BLaER1 (cell line): ENCODE measurements at regions not wholly inside any gene's neighbourhood (a gene's known extent, or its start where the extent isn't known, plus 50 kb on each side); places are given as distances from the start of the nearest gene placed in this dataset.
A peak's percentile ranks its signal among the peaks of the same experiment; 100 is the strongest.
"Not testable (repeated sequence)": the region's sequence is repeated elsewhere in the genome, so short reads cannot be mapped to it uniquely, and the experiment has no call there.

Experiments used
- H3K27ac ChIP-seq: shearing (Covaris generic); formaldehyde crosslinking; 2 replicates; pipeline ENCODE4 v1.8.1; 2022
- H3K27me3 ChIP-seq: shearing (Covaris generic); formaldehyde crosslinking; 2 replicates; pipeline ENCODE4 v1.8.1; 2022
- H3K36me3 ChIP-seq: shearing (Covaris generic); formaldehyde crosslinking; 2 replicates; pipeline ENCODE4 v1.8.1; 2022
- H3K4me1 ChIP-seq: shearing (Covaris generic); formaldehyde crosslinking; 2 replicates; pipeline ENCODE4 v1.8.1; 2022
- H3K4me2 ChIP-seq: shearing (Covaris generic); formaldehyde crosslinking; 2 replicates; pipeline ENCODE4 v1.8.1; 2022
- H3K4me3 ChIP-seq: shearing (Covaris generic); formaldehyde crosslinking; 2 replicates; pipeline ENCODE4 v1.8.1; 2022
- H3K9ac ChIP-seq: shearing (Covaris generic); formaldehyde crosslinking; 2 replicates; pipeline ENCODE4 v1.8.1; 2022
- H3K9me3 ChIP-seq: shearing (Covaris generic); formaldehyde crosslinking; 2 replicates; pipeline ENCODE4 v1.8.1; 2022
- H4K20me1 ChIP-seq: shearing (Covaris generic); formaldehyde crosslinking; 2 replicates; pipeline ENCODE4 v1.8.1; 2022
- Cebpa-rat ChIP-seq: shearing (Covaris generic); IDR thresholded peaks from 2 replicates; pipeline ENCODE4 v1.8.1; 2022

DNA sequence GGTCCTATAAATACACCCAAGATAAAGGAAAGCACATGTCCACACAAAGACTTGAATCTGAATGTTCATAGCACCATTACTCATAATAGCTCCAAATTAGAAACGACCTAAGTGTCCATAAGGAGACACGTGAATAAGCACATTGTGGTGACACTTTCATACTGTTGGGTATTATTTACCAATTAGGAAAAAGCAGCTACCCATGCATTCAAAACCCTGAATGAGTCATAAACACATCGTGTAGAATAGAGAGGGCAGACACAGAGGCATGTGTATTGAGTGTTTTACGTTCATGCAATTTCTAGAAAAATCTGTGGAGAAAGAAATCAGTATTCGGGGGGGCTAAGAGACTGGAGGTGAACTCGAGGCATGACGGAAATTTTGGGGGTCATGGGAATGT lies 396.7 kb downstream of the THBS2 start:
- Histone ChIP-seq H3K4me1 (peaks cover 3% of the 10 kb centered on the region; the same call in 1 of the 2 replicates), H4K20me1 (no peaks in the 10 kb centered on the region), H3K27me3 (no peaks in the 10 kb centered on the region), H3K4me2 (no peak overlapping the region), H3K9ac (no peak overlapping the region), H3K36me3 (no peaks in the 10 kb centered on the region), H3K9me3 (no peaks in the 10 kb centered on the region), H3K4me3 (no peak overlapping the region), H3K27ac (no peak overlapping the region)
- TF ChIP-seq Cebpa-rat = no peak

DNA sequence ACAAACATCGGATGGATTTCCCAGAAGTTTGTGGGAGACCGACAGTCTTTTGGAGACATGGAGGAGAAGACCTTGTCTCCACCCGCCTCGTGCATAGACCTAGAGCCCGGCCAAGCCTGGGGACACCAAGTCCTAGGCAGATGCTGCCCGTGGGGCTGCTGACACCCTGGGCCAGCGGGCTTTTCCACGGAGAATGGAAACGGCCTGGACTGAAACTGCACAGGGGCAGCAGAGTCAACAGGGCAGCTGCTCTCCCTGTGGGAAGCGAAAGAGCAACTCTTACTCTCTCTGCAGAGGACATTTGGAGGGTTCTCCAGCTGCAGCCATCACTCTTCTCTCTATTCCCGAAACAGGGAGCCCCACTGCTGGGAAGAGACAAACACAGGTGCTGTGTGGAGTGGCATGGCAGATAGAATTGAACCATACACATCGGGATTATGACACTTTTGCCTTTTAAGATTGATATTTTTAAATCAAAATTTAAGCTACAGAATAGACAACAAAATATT lies 401.2 kb downstream of the THBS2 start:
- Histone ChIP-seq H3K27me3 (no peaks in the 10 kb centered on the region), H3K4me2 (no peak overlapping the region), H3K4me1 (peaks cover 24% of the 10 kb centered on the region), H3K4me3 (no peak overlapping the region), H3K36me3 (no peaks in the 10 kb centered on the region), H3K9ac (no peak overlapping the region), H4K20me1 (no peaks in the 10 kb centered on the region), H3K27ac (no peak overlapping the region), H3K9me3 (no peaks in the 10 kb centered on the region)
- TF ChIP-seq Cebpa-rat = no peak

DNA sequence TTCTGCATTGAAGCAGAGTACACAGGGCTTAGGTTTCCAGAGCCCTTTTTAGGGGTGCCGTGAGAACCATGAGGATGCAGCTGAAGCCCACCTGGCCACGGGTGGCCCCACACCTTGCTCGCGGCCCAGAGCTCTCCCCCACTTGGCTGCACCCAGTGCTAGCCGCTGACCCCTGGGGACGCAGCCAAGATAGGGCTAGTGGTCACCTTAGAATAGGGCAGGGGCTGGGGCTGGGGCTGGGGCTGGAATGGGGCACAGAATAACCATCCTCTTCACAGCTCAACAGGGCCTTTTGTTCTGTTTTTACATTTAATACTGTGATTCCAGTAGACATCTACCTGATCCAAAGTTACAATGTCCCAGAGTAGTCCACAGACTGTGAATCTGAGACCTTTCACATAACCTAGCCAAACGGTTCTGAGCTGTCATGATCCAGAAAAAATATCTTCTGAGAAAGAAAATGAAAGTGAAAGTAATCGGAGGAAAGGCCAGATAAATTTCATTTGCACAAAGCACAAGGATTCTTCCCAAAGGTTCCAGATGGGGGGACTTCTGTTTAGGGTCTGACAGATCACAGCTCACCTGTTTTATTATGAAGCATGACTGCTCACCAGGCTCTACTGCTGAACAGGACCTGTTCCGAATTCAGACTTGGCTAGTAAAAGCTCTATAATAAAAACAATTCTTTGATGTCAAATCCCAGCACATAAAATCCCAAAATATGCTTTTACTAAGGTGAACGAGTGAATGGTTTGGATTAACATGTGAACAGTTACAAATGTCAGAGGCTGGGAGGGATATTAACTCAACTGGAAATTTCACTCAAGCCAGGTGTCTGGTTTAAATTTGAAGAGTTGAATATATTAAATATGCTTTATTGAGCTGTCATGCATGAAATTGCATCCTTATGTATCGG lies 401.9 kb downstream of the THBS2 start:
- Histone ChIP-seq H3K27ac (no peak overlapping the region; the same call in 1 of the 2 replicates), H3K36me3 (no peaks in the 10 kb centered on the region), H3K4me3 (no peak overlapping the region), H3K27me3 (no peaks in the 10 kb centered on the region), H3K4me1 (peaks cover 24% of the 10 kb centered on the region), H3K9ac (no peak overlapping the region), H3K4me2 (peak overlapping the region; percentile 58), H4K20me1 (no peaks in the 10 kb centered on the region), H3K9me3 (no peaks in the 10 kb centered on the region)
- TF ChIP-seq Cebpa-rat = no peak

DNA sequence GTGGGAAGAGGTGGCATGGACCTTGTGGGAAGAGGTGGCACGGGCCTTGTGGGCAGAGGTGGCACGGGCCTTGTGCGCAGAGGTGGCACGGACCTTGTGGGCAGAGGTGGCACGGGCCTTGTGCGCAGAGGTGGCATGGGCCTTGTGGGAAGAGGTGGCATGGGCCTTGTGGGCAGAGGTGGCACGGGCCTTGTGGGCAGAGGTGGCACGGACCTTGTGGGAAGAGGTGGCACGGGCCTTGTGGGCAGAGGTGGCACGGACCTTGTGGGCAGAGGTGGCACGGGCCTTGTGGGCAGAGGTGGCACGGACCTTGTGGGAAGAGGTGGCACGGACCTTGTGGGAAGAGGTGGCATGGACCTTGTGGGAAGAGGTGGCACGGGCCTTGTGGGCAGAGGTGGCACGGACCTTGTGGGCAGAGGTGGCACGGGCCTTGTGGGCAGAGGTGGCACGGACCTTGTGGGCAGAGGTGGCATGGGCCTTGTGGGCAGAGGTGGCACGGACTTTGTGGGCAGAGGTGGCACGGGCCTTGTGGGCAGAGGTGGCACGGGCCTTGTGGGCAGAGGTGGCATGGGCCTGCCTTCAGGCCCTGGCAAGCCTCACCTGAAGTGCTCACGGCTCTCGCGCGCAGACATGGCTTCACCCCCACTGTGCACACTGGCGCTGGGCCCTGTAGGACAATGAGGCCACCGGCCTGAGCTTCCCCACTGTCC lies 403.5 kb downstream of the THBS2 start:
- H3K9me3 ChIP-seq, H3K27ac ChIP-seq, H3K36me3 ChIP-seq, H4K20me1 ChIP-seq, H3K4me2 ChIP-seq, H3K4me3 ChIP-seq, H3K27me3 ChIP-seq, H3K9ac ChIP-seq: not testable (repeated sequence)
- H3K4me1 ChIP-seq = peaks cover 25% of the 10 kb centered on the region

DNA sequence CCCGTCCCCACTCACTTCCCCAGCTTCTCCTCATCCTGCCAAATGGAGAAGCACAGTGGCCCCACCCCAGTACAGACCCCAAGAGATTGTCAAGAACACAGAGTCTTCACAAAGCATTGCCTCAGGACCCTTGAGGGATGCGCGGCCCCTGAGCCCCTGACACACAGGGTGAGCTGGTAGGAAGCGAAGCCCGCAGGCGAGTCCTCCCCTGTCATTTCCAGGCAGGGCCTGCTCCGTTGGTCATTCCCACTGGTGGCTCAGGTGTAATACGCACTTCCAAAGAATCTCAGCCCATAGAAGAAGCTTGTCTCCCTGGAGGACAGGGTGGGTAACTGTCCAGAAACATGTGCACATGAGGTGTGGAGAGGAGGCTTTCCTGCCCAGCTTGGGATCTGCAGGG lies 404.2 kb downstream of the THBS2 start:
- Histone ChIP-seq H3K4me2 (no peak overlapping the region), H3K27me3 (no peaks in the 10 kb centered on the region), H3K4me1 (peaks cover 27% of the 10 kb centered on the region), H3K4me3 (no peak overlapping the region), H4K20me1 (no peaks in the 10 kb centered on the region), H3K27ac (no peak overlapping the region), H3K9me3 (no peaks in the 10 kb centered on the region), H3K9ac (no peak overlapping the region), H3K36me3 (no peaks in the 10 kb centered on the region)
- TF ChIP-seq Cebpa-rat = no peak

DNA sequence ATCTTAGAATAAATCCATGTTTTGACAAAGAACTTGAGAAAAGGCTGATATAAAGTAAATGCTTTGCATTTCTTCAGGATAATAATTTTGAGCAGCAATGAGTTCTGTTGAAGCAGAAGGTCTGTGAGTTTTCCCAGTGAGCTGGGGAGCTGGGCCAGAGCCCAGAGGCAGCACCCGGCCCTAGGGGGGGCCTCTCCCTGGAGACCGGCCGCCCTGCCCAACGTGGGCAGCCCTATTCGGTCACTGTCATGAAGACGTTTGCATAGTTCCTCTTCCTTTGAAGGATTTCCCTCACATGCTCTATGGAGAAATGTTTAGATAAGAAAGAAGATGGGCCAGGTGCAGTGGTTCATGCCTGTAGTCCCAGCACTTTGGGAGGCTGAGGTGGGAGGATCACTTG lies 404.8 kb downstream of the THBS2 start:
- Histone ChIP-seq H3K4me3 (no peak overlapping the region), H3K9ac (no peak overlapping the region), H3K36me3 (no peaks in the 10 kb centered on the region), H4K20me1 (no peaks in the 10 kb centered on the region), H3K4me1 (peaks cover 27% of the 10 kb centered on the region), H3K4me2 (peak overlapping the region; percentile 16; the same call in 1 of the 2 replicates), H3K27me3 (no peaks in the 10 kb centered on the region), H3K9me3 (no peaks in the 10 kb centered on the region), H3K27ac (no peak overlapping the region)
- no peak for TF ChIP-seq Cebpa-rat

DNA sequence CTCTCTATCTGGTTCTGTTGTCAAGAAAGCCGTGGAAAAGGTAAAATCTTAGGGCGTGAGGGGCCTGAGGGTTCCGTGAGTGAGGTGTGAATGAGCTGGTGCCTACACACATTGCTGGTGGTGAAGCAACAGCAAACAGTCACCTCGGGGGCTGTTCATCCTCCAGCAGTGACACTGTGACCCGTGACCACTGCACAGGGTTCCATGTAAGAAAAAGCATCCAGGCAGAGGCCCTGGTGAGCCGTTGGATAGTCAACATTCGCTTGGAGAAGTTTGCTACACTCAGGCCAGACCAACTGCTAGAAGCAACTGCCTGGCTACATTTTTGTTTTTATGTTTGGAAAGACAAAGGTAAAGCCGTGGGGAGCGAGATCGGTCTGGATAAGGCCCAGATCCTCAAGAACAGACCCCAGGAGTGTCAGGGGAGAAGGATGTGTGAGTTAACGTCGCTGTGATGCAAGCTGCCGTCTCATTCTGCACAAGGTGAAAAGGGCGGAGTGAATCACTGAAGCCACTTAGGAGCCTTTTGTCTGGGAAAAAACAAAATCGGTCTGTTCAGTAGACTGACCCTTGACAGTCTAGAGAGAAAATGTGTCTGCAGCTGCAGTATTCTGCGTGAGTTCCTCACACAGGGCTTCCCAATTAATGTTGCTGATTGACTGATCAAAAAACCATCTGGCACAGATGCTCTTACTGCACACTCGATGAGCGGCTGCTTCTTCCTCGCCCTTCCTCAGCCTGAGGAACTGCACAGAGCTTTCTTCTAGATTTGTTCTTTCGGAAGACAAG lies 404.0 kb downstream of the SMOC2 start:
- no peak overlapping the region for H3K9ac ChIP-seq

DNA sequence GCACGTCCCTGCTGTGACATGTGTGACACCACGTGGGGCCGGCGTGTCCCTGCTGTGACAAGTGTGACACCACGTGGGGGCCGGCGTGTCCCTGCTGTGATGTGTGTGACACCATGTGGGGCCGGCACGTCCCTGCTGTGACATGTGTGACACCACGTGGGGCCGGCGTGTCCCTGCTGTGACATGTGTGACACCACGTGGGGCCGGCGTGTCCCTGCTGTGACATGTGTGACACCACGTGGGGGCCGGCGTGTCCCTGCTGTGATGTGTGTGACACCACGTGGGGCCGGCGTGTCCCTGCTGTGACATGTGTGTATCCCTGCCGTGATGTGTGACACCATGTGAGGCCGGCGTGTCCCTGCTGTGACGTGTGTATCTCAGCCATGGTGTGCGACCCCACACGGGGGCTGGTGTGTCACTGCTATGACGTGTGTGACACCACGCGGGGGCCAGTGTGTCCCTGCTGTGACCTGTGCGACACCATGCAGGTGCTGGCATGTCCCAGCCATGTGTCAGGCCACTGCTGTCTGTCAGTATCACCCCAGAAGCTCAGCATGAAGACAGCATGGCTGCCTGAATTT lies 401.7 kb downstream of the SMOC2 start:
- H3K9ac ChIP-seq, H3K27ac ChIP-seq, H3K27me3 ChIP-seq, H3K9me3 ChIP-seq, H3K4me2 ChIP-seq, H3K4me3 ChIP-seq, H3K36me3 ChIP-seq, H4K20me1 ChIP-seq: not testable (repeated sequence)
- H3K4me1 ChIP-seq = peaks cover 23% of the 10 kb centered on the region

More for the DNA sequence above, 404.0 kb downstream of the SMOC2 start:
- no peak for TF ChIP-seq Cebpa-rat
- peaks cover 15% of the 10 kb centered on the region for H3K4me1 ChIP-seq
- no peaks in the 10 kb centered on the region for H4K20me1 ChIP-seq
- no peak overlapping the region for H3K4me3 ChIP-seq
- H3K27me3 ChIP-seq = no peaks in the 10 kb centered on the region
- H3K36me3 ChIP-seq = no peaks in the 10 kb centered on the region
- H3K4me2 ChIP-seq = no peak overlapping the region
- H3K27ac ChIP-seq = no peak overlapping the region
- H3K9me3 ChIP-seq = no peaks in the 10 kb centered on the region

DNA sequence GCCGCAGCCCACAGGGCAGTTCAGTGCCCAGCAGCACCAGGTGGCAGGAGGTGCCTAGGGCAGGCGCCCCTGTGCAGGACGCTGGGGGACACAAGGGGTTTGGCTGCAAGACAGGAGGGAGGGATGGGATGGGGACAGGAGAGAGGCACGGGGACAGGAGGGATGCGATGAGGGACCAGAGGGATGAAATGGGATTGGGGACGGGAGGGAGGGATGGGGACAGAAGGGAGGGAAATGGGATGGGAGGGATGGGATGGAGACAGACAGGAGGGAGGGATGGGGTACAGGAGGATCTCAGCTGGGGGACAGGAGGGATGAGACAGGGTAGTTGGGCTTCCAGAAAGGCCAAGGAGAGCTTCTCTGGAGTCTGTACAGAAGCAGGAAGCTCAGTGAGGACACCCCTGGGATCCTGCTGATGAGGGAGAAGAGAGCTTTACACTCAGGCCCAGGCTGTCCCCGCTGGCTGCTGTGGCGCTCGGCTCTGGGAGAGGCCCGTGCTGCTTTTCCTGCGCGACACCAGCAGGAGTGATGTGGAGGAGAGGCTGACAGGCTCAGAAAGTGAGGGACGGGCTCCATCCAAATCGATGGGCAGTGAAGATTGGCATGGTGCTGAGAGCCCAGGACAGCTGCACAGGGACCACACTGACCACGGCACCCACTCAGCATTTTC lies 400.8 kb downstream of the SMOC2 start:
- no peak for TF ChIP-seq Cebpa-rat
- H3K4me2 ChIP-seq = no peak overlapping the region
- no peaks in the 10 kb centered on the region for H3K27me3 ChIP-seq
- H3K9me3 ChIP-seq = no peaks in the 10 kb centered on the region
- H3K4me1 ChIP-seq = peaks cover 33% of the 10 kb centered on the region
- no peaks in the 10 kb centered on the region for H4K20me1 ChIP-seq
- H3K27ac ChIP-seq = no peak overlapping the region
- H3K4me3 ChIP-seq = no peak overlapping the region
- H3K36me3 ChIP-seq = no peaks in the 10 kb centered on the region
- H3K9ac ChIP-seq = no peak overlapping the region

DNA sequence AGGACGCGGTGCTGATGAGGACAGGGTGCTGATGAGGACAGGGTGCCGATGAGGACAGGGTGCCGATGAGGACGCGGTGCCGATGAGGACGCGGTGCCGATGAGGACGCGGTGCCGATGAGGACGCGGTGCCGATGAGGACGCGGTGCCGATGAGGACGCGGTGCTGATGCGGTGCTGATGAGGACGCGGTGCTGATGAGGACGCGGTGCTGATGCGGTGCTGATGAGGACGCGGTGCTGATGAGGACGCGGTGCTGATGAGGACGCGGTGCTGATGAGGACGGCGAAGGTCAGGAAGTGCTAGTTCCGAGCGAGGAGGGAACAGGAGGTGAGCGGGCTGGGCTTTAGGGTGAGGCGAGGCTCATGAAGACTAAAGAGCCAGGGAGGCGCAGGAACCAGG lies 399.9 kb downstream of the SMOC2 start:
- not testable (repeated sequence) for H3K27me3 ChIP-seq, H3K4me2 ChIP-seq, H3K36me3 ChIP-seq, H4K20me1 ChIP-seq, H3K4me3 ChIP-seq, H3K9ac ChIP-seq, H3K27ac ChIP-seq, H3K9me3 ChIP-seq
- H3K4me1 ChIP-seq = peaks cover 35% of the 10 kb centered on the region

DNA sequence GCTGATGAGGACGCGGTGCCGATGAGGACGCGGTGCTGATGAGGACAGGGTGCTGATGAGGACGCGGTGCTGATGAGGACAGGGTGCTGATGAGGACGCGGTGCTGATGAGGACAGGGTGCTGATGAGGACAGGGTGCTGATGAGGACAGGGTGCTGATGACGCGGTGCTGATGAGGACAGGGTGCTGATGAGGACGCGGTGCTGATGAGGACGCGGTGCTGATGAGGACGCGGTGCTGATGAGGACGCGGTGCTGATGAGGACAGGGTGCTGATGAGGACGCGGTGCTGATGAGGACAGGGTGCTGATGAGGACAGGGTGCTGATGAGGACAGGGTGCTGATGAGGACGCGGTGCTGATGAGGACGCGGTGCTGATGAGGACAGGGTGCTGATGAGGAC lies 399.3 kb downstream of the SMOC2 start:
- not testable (repeated sequence) for H3K36me3 ChIP-seq, H3K27ac ChIP-seq, H3K27me3 ChIP-seq, H3K9ac ChIP-seq, H3K9me3 ChIP-seq, H4K20me1 ChIP-seq, H3K4me3 ChIP-seq, H3K4me2 ChIP-seq
- peaks cover 37% of the 10 kb centered on the region for H3K4me1 ChIP-seq
